Stimulated activated CD4-positive, alpha-beta T cell treated with anti-CD3 and anti-CD28 coated beads, Interleukin-12 subunit alpha, Interleukin-12 subunit beta, amount 100 ng/mL, for 48 hours (primary cell): ENCODE measurements at regions not wholly inside any gene's neighbourhood (a gene's known extent, or its start where the extent isn't known, plus 50 kb on each side); places are given as distances from the start of the nearest gene placed in this dataset.
"Not testable (repeated sequence)": the region's sequence is repeated elsewhere in the genome, so short reads cannot be mapped to it uniquely, and the experiment has no call there.

Experiments
- DNase-seq, 3 donors: peaks; one replicate each; pipeline ENCODE4 v3.0.0-alpha.2; 2020; ENCODE audit warnings: low read depth in 2 of 3, low spot score in 1 of 3

DNA sequence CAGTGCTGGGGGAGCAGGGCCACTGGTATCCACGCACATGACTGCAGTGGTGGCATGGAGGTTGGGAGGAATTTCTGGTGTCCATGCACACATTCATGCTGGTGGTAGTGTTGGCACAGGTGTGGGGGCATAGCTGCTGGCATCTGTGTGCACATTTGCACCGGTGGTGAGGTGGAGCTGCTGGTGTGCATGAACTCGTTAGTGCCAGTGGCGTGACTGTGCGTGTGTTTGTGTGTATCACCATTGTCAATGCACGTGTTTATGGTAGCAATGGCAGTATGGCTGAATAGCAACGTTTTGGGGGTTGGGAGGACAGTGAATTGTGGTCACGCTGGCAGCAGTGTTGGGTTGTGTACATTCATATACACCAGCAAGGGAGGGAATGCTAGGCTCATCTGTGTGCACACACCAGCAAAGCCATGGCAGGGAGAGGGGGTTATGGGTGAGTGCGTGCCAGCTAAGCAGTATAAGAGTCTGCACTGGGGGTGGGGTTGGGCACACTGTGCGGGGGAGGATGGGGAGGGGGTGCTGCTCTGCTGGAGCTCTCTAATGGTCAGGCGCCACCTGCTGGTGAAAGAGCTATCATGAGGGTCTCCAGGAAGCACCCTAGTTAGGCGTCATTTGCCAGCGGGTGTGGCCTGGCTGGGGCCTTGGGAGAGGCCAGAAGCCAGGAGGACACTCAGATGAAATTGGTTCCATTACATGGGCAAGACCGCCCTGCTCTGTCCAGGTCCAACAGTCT is 626.1 kb upstream of the ID4 start:
- DNase-seq = peak in 1 of 3 donors; percentile 5

DNA sequence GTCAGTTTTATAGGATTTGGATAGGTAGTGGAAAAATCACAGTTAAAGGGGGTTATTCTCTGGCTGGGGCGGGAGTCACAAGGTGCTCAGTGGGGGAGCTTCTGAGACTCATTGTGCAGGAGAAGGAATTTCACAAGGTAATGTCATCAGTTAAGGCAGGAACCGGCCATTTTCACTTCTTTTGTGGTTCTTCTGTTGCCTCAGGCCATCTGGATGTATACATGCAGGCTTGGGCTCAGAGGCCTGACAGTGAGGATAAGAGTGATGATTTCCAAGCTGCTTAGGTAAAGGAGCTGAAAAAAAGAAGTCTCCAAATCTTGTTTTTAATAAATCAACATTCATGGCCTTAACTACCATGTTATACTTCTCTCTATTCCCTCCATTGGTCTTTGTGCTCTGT is 622.9 kb upstream of the ID4 start:
- no peak for DNase-seq

- no peak for DNase-seq
Observed at GRCh38 chr6:19219931-19220330, 617.2 kb upstream of the ID4 start.

DNA sequence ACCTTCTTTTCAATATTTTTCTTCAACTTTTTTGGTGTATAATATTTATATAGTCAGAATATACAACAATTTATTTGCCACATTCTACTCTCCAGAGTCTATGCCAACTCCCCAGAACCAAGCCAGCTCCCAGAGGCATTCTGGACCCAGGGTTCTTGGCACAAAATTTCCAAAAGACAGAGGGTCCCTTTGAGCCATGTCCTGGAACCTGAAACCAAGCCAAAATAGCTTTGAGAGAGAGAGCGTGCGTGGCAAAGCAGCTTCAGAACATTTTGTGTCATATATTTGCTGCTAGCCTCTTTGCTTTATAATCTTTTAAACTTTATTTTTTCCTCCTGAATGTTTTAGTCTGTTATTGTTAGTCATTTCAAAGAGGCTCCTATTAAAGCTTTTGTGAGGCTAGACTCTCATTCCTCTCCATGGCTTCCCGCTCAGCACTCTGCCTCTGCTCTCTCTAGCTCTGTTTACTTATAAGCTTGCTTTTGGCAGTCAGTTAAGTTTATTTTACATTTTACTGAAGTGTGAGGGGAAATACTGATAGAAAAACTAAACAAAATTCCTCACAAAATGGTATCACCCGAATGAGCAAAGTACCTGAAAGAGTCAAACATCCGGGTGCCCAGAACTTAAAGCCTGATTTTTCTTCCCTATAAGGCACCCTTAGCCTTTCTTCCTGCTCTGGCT is 605.1 kb upstream of the ID4 start:
- no peak for DNase-seq

- DNase-seq = no peak
Observed at GRCh38 chr6:19245656-19246055, 591.5 kb upstream of the ID4 start.

DNA sequence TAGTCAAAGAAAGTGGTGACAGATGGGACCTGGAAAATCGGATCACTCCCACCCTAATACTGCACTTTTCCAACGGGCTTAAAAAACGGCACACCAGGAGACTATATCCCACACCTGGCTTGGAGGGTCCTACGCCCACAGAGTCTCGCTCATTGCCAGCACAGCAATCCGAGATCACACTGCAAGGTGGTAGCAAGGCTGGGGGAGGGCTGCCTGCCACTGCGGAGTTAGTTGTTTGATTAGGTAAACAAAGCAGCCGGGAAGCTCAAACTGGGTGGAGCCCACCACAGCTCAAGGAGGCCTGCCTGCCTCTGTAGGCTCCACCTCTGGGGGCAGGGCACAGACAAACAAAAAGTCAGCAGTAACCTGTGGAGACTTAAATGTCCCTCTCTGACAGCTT is 590.0 kb upstream of the ID4 start:
- not testable (repeated sequence) for DNase-seq

DNA sequence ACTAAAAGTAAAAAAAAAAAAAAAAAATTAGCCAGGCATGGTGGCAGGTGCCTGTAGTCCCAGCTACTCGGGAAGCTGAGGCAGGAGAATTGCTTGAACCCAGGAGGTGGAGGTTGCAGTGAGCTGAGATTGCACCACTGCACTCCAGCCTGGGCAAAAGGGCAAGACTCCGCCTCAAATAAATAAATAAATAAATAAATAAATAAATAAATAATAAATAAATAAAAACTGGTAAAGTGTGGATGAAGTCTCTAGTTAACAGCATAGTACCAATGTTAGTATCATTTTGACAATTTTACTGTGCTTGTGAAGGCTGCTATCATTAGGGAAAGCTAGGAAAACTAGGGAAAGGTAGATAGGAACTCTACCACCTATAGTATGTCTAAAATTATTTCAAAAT is 581.0 kb upstream of the ID4 start:
- DNase-seq = not testable (repeated sequence)

GRCh38 chr6:19261642-19262041 is 575.5 kb upstream of the ID4 start:
- DNase-seq = no peak

GRCh38 chr6:19268117-19268516 is 569.1 kb upstream of the ID4 start:
- DNase-seq = no peak

- DNase-seq = no peak
Observed at GRCh38 chr6:19268718-19269117, 568.5 kb upstream of the ID4 start.

- no peak for DNase-seq
Observed at GRCh38 chr6:19269341-19269898, 567.8 kb upstream of the ID4 start.

GRCh38 chr6:19270616-19271015 is 566.6 kb upstream of the ID4 start:
- no peak for DNase-seq

GRCh38 chr6:19279273-19279684 is 557.9 kb upstream of the ID4 start:
- DNase-seq = no peak

DNA sequence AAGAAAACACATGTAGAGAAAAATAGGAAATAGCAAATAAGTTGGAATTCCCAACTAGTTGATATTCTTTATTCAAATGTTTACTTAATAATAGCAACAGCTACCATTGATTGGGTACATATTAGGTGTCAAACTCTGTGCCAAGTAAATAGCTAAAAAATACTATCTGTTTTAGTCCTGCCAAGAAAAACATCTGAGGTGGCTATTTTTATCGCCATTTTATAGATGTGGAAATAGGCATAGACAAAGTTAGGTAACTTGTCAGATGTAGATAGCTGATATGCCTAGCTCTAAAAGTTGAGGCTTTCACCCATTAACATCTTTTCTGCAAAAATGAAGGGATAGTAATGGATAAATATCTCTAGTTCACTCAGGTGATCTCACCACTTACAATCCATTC is 549.2 kb upstream of the ID4 start:
- DNase-seq = no peak

- no peak for DNase-seq
Observed at GRCh38 chr6:19289457-19289856, 547.7 kb upstream of the ID4 start.

- no peak for DNase-seq
Observed at GRCh38 chr6:19297880-19298279, 539.3 kb upstream of the ID4 start.

DNA sequence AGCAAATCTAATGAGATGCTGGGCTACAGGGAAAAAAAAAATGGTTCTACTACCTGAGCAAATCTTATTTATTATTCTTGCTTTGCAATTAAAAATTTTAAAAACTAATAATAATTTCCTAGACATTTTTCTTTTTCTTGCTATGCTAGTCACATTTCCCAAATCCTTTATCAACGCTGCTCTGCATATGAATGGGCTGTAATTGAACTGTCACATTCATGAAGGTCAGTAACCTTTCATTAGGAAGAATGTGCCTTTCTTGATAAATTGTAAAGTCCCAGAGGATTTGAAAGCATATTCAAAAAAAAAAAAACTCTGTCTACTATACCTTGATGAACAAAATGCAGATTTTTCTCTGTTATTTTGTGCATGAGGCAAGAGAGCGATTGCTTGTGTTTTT is 538.7 kb upstream of the ID4 start:
- no peak for DNase-seq

- DNase-seq = no peak
Observed at GRCh38 chr6:19299129-19299528, 538.0 kb upstream of the ID4 start.

- DNase-seq = no peak
Observed at GRCh38 chr6:19301980-19302379, 535.2 kb upstream of the ID4 start.

GRCh38 chr6:19303383-19303782 is 533.8 kb upstream of the ID4 start:
- no peak for DNase-seq

- no peak for DNase-seq
Observed at GRCh38 chr6:19309661-19310060, 527.5 kb upstream of the ID4 start.

DNA sequence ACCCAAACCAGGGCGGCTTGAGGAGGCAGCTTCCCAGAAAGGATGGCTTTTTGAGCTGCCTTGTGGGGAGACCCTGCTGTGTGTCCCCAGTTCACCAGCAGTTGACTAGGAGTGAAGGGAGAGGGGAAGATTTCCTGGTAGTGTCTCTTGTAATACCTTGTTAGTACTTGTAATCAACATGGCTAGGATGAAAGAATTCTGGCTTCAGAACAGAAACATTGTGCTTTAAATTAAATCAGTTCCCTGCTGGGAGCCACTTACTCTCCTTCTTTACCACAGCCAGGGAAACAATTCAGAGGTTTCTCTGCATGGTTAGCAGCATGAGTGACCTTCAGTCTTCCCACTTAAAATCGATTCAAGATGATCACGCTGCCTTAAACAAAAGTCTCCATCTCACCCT is 525.4 kb upstream of the ID4 start:
- DNase-seq = no peak
